ENCODE measurements at regions not wholly inside any gene's neighbourhood (a gene's known extent, or its start where the extent isn't known, plus 50 kb on each side); places are given as distances from the start of the nearest gene placed in this dataset.

GRCh38 chr7:137110091-137110509 is 233.4 kb downstream of the PTN start:
- no peak for TF ChIP-seq CTCF (IDR thresholded peaks at IDR 0.05)

DNA sequence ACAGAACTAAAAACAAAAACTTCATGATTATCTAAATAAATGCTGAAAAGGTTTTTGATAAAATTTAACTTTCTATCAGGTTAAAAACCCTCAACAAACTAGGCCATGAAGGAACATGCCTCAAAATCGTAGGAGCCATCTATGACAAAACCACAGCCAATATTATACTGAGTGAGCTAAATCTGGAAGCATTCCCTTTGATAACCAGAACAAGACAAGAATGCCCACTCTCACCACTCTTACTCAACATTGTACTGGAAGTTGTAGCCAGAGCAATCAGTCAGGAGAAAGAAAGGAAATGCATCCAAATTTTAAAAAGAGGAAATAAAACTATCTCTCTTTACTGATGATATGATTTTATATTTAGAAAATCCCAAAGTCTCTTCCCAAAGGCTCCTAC is 228.7 kb downstream of the CHRM2 start:
- no peak for TF ChIP-seq CTCF (IDR thresholded peaks at IDR 0.05)

DNA sequence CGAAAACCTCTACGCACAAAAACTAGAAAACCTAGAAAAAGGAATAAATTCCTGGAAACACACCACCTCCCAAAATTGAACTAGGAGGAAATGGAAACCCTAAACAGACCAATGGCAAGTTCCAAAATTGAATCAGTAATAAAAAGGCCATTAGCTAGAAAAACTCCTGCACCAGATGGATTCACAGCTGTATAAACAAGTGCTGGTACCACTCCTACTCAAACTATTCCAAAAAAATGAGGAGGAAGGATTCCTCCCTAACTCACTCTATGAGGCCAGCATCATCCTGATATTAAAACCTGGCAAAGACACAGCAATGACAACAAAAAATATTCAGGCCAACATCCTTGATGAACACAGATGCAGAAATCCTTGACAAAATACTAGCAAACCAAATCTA is 228.2 kb downstream of the CHRM2 start:
- TF ChIP-seq CTCF (IDR thresholded peaks at IDR 0.05): no peak

- TF ChIP-seq CTCF (IDR thresholded peaks at IDR 0.05): no peak
Measured at GRCh38 chr7:137093198-137093597, 224.7 kb downstream of the CHRM2 start.

- TF ChIP-seq CTCF (IDR thresholded peaks at IDR 0.05): no peak
Measured at GRCh38 chr7:137091396-137091795, 222.9 kb downstream of the CHRM2 start.

- no peak for TF ChIP-seq CTCF (IDR thresholded peaks at IDR 0.05)
Measured at GRCh38 chr7:137086896-137087295, 218.4 kb downstream of the CHRM2 start.

- TF ChIP-seq CTCF (IDR thresholded peaks at IDR 0.05): no peak
Measured at GRCh38 chr7:137084607-137085380, 216.3 kb downstream of the CHRM2 start.

DNA sequence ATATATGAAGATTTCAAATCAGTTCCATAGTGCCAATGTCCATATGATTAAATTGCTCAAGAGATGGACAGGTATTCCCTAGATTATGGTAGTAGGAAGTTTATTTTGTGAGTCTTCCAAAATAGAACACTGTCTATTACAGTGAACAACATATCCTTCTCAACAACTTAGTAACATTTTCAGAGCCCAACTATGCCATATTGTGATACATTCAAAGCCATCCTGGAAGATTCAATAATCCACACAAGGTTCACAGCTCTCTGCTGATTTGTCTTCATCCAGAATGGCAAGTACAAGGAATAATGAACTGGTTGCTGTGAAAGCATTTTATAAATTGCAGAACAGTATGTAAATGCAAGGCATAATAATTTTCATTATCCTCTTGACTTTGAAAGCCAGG is 213.9 kb downstream of the CHRM2 start:
- TF ChIP-seq CTCF (IDR thresholded peaks at IDR 0.05): no peak

Measured in LNCAP (cell line).